ENCODE measurements at regions not wholly inside any gene's neighbourhood (a gene's known extent, or its start where the extent isn't known, plus 50 kb on each side); places are given as distances from the start of the nearest gene placed in this dataset.

DNA sequence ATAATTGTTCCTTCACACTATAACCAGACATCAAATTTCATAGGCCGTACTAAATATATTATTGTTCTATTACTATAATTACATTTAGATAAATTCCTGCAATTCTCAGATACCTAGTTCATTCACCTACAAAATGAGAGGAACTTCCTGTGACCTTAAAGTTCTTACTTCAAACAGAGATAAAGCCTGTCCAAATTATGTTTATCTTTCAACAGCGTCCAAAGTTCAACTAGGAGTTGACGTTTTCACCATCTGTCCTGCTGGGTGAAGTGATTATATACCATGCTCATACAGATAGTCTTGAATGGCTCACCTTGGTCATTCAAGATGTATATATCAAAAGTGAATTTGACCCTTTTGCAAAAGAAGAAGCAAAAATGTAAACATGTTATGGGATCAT, 440.6 kb downstream of the CDH8 start:
- TF ChIP-seq, protein P1, sequence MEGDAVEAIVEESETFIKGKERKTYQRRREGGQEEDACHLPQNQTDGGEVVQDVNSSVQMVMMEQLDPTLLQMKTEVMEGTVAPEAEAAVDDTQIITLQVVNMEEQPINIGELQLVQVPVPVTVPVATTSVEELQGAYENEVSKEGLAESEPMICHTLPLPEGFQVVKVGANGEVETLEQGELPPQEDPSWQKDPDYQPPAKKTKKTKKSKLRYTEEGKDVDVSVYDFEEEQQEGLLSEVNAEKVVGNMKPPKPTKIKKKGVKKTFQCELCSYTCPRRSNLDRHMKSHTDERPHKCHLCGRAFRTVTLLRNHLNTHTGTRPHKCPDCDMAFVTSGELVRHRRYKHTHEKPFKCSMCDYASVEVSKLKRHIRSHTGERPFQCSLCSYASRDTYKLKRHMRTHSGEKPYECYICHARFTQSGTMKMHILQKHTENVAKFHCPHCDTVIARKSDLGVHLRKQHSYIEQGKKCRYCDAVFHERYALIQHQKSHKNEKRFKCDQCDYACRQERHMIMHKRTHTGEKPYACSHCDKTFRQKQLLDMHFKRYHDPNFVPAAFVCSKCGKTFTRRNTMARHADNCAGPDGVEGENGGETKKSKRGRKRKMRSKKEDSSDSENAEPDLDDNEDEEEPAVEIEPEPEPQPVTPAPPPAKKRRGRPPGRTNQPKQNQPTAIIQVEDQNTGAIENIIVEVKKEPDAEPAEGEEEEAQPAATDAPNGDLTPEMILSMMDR (IDR thresholded peaks at IDR 0.05; ENCODE audit: low read depth, low read length, poor library complexity, severe bottlenecking), result no peak
- TF ChIP-seq EZH2phosphoT487 (IDR thresholded peaks at IDR 0.05; ENCODE audit: borderline replicate concordance, low read length), result no peak

Data from DOHH2 (cell line).